KMS-11 (cell line): ENCODE measurements at regions not wholly inside any gene's neighbourhood (a gene's known extent, or its start where the extent isn't known, plus 50 kb on each side); places are given as distances from the start of the nearest gene placed in this dataset.

Experiments
- H2AFZ ChIP-seq: fragments of 200-600 bp; sonication (generic); 2 replicates; pipeline ENCODE4 v1.6.1; 2016; ENCODE audit warnings: antibody characterized with exemption, mixed run types, low read depth
- H3K27ac ChIP-seq: fragments of 200-600 bp; sonication (generic); 2 replicates; pipeline ENCODE4 v1.6.1; 2016; ENCODE audit warnings: mild to moderate bottlenecking, mixed run types
- H3K27me3 ChIP-seq: fragments of 200-600 bp; sonication (generic); 2 replicates; pipeline ENCODE4 v1.6.1; 2017; ENCODE audit warnings: mild to moderate bottlenecking, low read depth, mixed run types, moderate library complexity; ENCODE audit not compliant: insufficient read depth
- H3K36me3 ChIP-seq: fragments of 200-600 bp; sonication (generic); 2 replicates; pipeline ENCODE4 v1.6.1; 2017; ENCODE audit warnings: mild to moderate bottlenecking, mixed run types; ENCODE audit not compliant: insufficient read depth
- H3K4me1 ChIP-seq: fragments of 200-600 bp; sonication (generic); 2 replicates; pipeline ENCODE4 v1.6.1; 2016; ENCODE audit warnings: mild to moderate bottlenecking, low read depth, mixed run types; ENCODE audit not compliant: poor library complexity, severe bottlenecking
- H3K4me2 ChIP-seq: fragments of 200-600 bp; sonication (generic); 2 replicates; pipeline ENCODE4 v1.7.0; 2016; ENCODE audit warnings: mild to moderate bottlenecking, mixed run types
- H3K4me3 ChIP-seq: fragments of 200-600 bp; sonication (generic); IDR thresholded peaks from 2 replicates; pipeline ENCODE4 v1.6.1; 2017; ENCODE audit warnings: low read depth, low read length, mixed read lengths; ENCODE audit not compliant: insufficient read depth
- H3K79me2 ChIP-seq: fragments of 200-600 bp; sonication (generic); 2 replicates; pipeline ENCODE4 v1.6.1; 2016; ENCODE audit warnings: low read depth, mixed run types; ENCODE audit not compliant: insufficient read depth
- H3K9ac ChIP-seq: fragments of 200-600 bp; sonication (generic); 2 replicates; pipeline ENCODE4 v1.6.1; 2016; ENCODE audit warnings: mild to moderate bottlenecking, mixed run types
- H4K20me1 ChIP-seq: fragments of 200-600 bp; sonication (generic); 2 replicates; pipeline ENCODE4 v1.6.1; 2016; ENCODE audit warnings: mild to moderate bottlenecking, mixed run types; ENCODE audit not compliant: insufficient read depth
- TF ChIP-seq, protein P1 (sequence below): fragments of 200-600 bp; sonication (generic); conservative IDR thresholded peaks from 2 replicates; pipeline ENCODE4 v1.6.1; 2017; ENCODE audit warnings: low read depth, mild to moderate bottlenecking, antibody characterized with exemption, low read length, moderate library complexity, mixed read lengths

DNA sequence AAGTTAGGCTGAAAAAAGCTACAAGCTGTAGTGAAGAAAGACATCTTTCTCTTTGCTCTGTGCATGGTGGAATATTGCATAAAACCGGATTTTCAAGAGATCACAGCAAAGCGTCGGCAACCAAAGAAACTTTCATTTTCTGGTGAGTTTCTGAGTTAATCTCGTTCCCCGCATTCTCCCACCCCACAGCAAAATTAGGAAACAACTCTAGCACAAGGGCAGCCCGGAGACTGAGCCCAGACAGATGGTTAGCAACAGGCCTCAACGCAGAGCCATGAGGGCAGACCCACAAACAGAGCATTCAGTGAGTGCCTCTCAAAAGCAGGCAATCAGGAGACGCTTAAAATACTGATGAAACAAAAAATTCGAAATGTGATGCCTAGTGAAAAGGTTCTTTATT, 396.1 kb upstream of the KLF6 start:
- H3K4me2 ChIP-seq: no peak overlapping the region
- no peak overlapping the region for H3K27ac ChIP-seq
- no peaks in the 10 kb centered on the region for H3K79me2 ChIP-seq
- no peaks in the 10 kb centered on the region for H3K27me3 ChIP-seq
- H3K36me3 ChIP-seq: no peaks in the 10 kb centered on the region
- H3K4me1 ChIP-seq: no peaks in the 10 kb centered on the region
- TF ChIP-seq, protein P1, sequence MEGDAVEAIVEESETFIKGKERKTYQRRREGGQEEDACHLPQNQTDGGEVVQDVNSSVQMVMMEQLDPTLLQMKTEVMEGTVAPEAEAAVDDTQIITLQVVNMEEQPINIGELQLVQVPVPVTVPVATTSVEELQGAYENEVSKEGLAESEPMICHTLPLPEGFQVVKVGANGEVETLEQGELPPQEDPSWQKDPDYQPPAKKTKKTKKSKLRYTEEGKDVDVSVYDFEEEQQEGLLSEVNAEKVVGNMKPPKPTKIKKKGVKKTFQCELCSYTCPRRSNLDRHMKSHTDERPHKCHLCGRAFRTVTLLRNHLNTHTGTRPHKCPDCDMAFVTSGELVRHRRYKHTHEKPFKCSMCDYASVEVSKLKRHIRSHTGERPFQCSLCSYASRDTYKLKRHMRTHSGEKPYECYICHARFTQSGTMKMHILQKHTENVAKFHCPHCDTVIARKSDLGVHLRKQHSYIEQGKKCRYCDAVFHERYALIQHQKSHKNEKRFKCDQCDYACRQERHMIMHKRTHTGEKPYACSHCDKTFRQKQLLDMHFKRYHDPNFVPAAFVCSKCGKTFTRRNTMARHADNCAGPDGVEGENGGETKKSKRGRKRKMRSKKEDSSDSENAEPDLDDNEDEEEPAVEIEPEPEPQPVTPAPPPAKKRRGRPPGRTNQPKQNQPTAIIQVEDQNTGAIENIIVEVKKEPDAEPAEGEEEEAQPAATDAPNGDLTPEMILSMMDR: no peak
- H2AFZ ChIP-seq: no peak overlapping the region
- H3K4me3 ChIP-seq: no peak overlapping the region
- no peak overlapping the region for H3K9ac ChIP-seq
- H4K20me1 ChIP-seq: no peaks in the 10 kb centered on the region

- no peak overlapping the region for H3K9ac ChIP-seq
- no peaks in the 10 kb centered on the region for H3K27me3 ChIP-seq
- no peak overlapping the region for H3K4me3 ChIP-seq
- H3K27ac ChIP-seq: no peak overlapping the region
- no peaks in the 10 kb centered on the region for H3K36me3 ChIP-seq
- TF ChIP-seq, protein P1: no peak
- no peaks in the 10 kb centered on the region for H3K4me1 ChIP-seq
- H2AFZ ChIP-seq: no peak overlapping the region
- H3K4me2 ChIP-seq: no peak overlapping the region
- no peaks in the 10 kb centered on the region for H3K79me2 ChIP-seq
- no peaks in the 10 kb centered on the region for H4K20me1 ChIP-seq
These were observed 392.8 kb upstream of the KLF6 start for GRCh38 chr10:4177791-4178190.

DNA sequence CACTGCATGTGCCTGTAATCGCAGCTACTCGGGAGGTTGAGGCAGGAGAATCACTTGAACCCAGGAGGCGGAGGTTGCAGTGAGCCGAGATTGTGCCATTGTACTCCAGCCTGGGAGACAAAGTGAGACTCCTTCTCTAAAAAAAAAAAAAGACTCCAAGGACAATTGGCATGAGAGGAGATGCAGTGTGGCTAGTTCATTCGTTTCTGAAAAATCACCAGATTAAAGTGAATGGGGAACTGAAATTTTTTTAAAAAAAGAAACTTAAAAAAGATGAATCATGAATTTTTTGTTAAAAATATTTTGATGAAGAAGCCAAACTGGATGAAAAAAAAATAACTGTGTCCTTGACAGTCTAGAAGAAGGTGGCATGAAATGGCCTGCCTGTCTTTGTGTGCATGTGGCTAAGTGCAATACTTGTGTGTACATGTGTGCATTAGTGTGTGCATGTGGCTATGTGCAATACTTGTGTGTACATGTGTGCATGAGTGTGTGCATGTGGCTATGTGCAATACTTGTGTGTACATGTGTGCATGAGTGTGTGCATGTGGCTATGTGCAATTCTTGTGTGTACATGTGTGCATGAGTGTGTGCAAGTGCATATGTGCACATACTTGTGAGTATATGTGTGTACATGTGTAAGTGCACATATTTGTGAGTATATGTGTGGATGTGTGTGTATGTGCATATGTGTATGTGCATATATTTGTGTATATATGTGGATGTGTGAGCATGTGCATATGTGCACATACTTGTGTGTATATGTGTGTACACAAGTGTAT, 391.7 kb upstream of the KLF6 start:
- no peak overlapping the region for H2AFZ ChIP-seq
- H3K4me1 ChIP-seq: no peaks in the 10 kb centered on the region
- H3K9ac ChIP-seq: no peak overlapping the region
- no peak overlapping the region for H3K4me2 ChIP-seq
- no peak overlapping the region for H3K27ac ChIP-seq
- no peak overlapping the region for H3K4me3 ChIP-seq
- H4K20me1 ChIP-seq: no peaks in the 10 kb centered on the region
- H3K79me2 ChIP-seq: no peaks in the 10 kb centered on the region
- TF ChIP-seq, protein P1: no peak
- H3K27me3 ChIP-seq: no peaks in the 10 kb centered on the region
- no peaks in the 10 kb centered on the region for H3K36me3 ChIP-seq

- no peaks in the 10 kb centered on the region for H3K27me3 ChIP-seq
These were observed 389.2 kb upstream of the KLF6 start for GRCh38 chr10:4174197-4174596.

More at GRCh38 chr10:4174197-4174596, 389.2 kb upstream of the KLF6 start:
- Histone ChIP-seq H3K4me3 (no peak overlapping the region), H3K4me2 (no peak overlapping the region), H3K4me1 (no peaks in the 10 kb centered on the region), H3K36me3 (no peaks in the 10 kb centered on the region), H3K27ac (no peak overlapping the region), H3K79me2 (no peaks in the 10 kb centered on the region), H3K9ac (no peak overlapping the region), H2AFZ (no peak overlapping the region), H4K20me1 (no peaks in the 10 kb centered on the region)
- TF ChIP-seq, protein P1: no peak
